ENCODE measurements at regions not wholly inside any gene's neighbourhood (a gene's known extent, or its start where the extent isn't known, plus 50 kb on each side); places are given as distances from the start of the nearest gene placed in this dataset.

DNA sequence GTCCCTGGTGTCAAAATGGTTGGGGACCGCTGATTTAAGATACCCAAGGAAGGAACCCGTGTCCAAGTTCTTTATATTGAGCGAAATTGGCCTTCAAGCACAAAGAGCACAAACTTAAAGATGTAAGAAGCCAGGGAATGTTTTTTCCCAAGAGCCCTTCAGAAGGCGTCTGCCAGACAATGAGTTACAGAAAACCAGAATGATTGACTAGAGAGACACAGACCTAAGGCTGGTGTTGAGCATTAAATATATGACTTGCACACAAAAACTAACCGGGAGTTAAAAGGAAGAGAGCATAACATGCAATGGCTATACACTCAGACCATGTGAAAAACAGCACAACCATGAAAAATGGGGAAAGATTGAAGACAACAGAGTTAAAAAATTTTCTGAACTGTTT, 157.5 kb upstream of the FAM9B start (continued):
- TF ChIP-seq HDAC2 (IDR thresholded peaks at IDR 0.05; ENCODE audit: borderline replicate concordance in 1 of 2, low read depth in 2 of 2, low read length in 2 of 2) (no peak), CHD2 (IDR thresholded peaks at IDR 0.05; ENCODE audit: low read length) (no peak), RBBP5 (IDR thresholded peaks at IDR 0.05; ENCODE audit: borderline replicate concordance, low read depth, low read length) (no peak), BCL11A (IDR thresholded peaks at IDR 0.05; ENCODE audit: low read depth in 2 of 2, low read length in 2 of 2) (no peak), SP4 (IDR thresholded peaks at IDR 0.05; ENCODE audit: low read length) (no peak)
